K562 (cell line): ENCODE measurements at regions not wholly inside any gene's neighbourhood (a gene's known extent, or its start where the extent isn't known, plus 50 kb on each side); places are given as distances from the start of the nearest gene placed in this dataset.

ENCODE experiments used
- ATAC-seq: fragments of 200-7000 bp; cut with Tn5 transposase; 3 replicates; pipeline ENCODE4 v1.9.1; 2020; ENCODE audit warnings: moderate library complexity
- BruUV-seq: library from RNA; stranded (reverse); fragments of 400-500 nt; replicated peaks from 2 replicates; lab custom pipeline; 2021; lab: Mats Ljungman, UMichigan
- CTCF ChIA-PET: fragments of 300-600 bp; formaldehyde crosslinking; extraction: SDS; loops from one replicate; lab custom pipeline; 2021; ENCODE audit warnings: low intra/inter-chr PET ratio; lab: Yijun Ruan, JAX
- POLR2A ChIA-PET: fragments of 300-600, 350-650 bp; sonication (Branson Sonifier 250); formaldehyde crosslinking; extraction: SDS; loops from one replicate; lab custom pipeline; 2021; ENCODE audit warnings: antibody characterized with exemption, inconsistent platforms; lab: Yijun Ruan, JAX
- DNase-seq, 4 experiments: peaks; one replicate each; pipeline versions ENCODE4 v3.0.0 to v3.0.0-alpha.2; 2011 to 2018; ENCODE audit warnings: low spot score in 3 of 4, mixed read lengths in 3 of 4; ENCODE audit errors: extremely low read depth in 1 of 4
- FAIRE-seq: peaks from 2 replicates; lab custom pipeline; 2011; peaks lifted over from hg19 to GRCh38; lab: Jason Lieb, UNC
- H2AFZ ChIP-seq: 2 replicates; pipeline ENCODE4 v1.6.0; 2011; ENCODE audit warnings: low read depth, low read length, control low read depth, inconsistent platforms
- H3K27ac ChIP-seq: fragments of 200-600 bp; 3 replicates; pipeline ENCODE4 v1.8.0; 2011; ENCODE audit warnings: low read depth, mild to moderate bottlenecking, control low read depth, inconsistent platforms, low read length, moderate library complexity, mixed read lengths; ENCODE audit errors: extremely low read depth
- H3K27me3 ChIP-seq, 2 experiments: fragments of 300-600 bp in 1 of 2; 2 replicates in 1 of 2; 3 replicates in 1 of 2; pipeline versions ENCODE4 v1.6.0 to v1.8.0; 2011; ENCODE audit warnings: inconsistent platforms in 2 of 2, low read length in 2 of 2, mild to moderate bottlenecking in 1 of 2, mixed read lengths in 1 of 2, moderate library complexity in 1 of 2; ENCODE audit not compliant: control insufficient read depth in 2 of 2, insufficient read depth in 2 of 2
- H3K36me3 ChIP-seq: fragments of 300-600 bp; 3 replicates; pipeline ENCODE4 v1.8.0; 2011; ENCODE audit warnings: mild to moderate bottlenecking, low read length, inconsistent platforms; ENCODE audit not compliant: control insufficient read depth, insufficient read depth
- H3K4me1 ChIP-seq, 2 experiments: fragments of 200-600 bp in 1 of 2; replicated peaks in 1 of 2; 2 replicates in 1 of 2; 3 replicates in 1 of 2; pipeline versions ENCODE4 v1.5.1 to v1.8.0; 2011; ENCODE audit warnings: inconsistent platforms in 2 of 2, low read length in 2 of 2, mild to moderate bottlenecking in 1 of 2, mixed read lengths in 1 of 2, moderate library complexity in 1 of 2; ENCODE audit not compliant: control insufficient read depth in 2 of 2, insufficient read depth in 2 of 2
- H3K4me2 ChIP-seq: 2 replicates; pipeline ENCODE4 v1.6.1; 2011; ENCODE audit warnings: low read length, control low read depth, inconsistent platforms, mixed read lengths; ENCODE audit not compliant: insufficient read depth
- H3K4me3 ChIP-seq: fragments of 200-600 bp; sonication (generic), shearing (Covaris generic); 2 replicates; pipeline ENCODE4 v1.5.1; 2016; ENCODE audit warnings: control low read depth, inconsistent platforms
- H3K79me2 ChIP-seq: fragments of 200-600 bp; 3 replicates; pipeline ENCODE4 v1.8.0; 2011; ENCODE audit warnings: low read length, inconsistent platforms; ENCODE audit not compliant: control insufficient read depth, insufficient read depth
- H3K9ac ChIP-seq, 2 experiments: 2 replicates each; pipeline versions ENCODE4 v1.6.0 to v1.6.1; 2011; ENCODE audit warnings: low read depth in 2 of 2, low read length in 2 of 2, control low read depth in 1 of 2, inconsistent platforms in 1 of 2, mild to moderate bottlenecking in 1 of 2, mixed read lengths in 1 of 2; ENCODE audit not compliant: insufficient read depth in 1 of 2
- H3K9me1 ChIP-seq: one replicate; pipeline ENCODE4 v1.6.0; 2011; ENCODE audit warnings: inconsistent platforms, mild to moderate bottlenecking, low read length, moderate library complexity; ENCODE audit not compliant: control insufficient read depth, insufficient read depth
- H3K9me3 ChIP-seq: replicated peaks from 2 replicates; pipeline ENCODE4 v1.5.1; 2011; ENCODE audit warnings: low read depth, low read length, inconsistent platforms; ENCODE audit not compliant: control insufficient read depth, insufficient read depth
- H4K20me1 ChIP-seq: replicated peaks from 2 replicates; pipeline ENCODE4 v1.6.1; 2011; ENCODE audit warnings: low read length, inconsistent platforms, mixed read lengths; ENCODE audit not compliant: control insufficient read depth, insufficient read depth
- CEBPG ChIP-seq, 3 experiments: fragments of 200-800 bp in 1 of 3; sonication (Bioruptor generic) in 1 of 3; sonication (generic) in 1 of 3; formaldehyde crosslinking in 1 of 3; IDR thresholded peaks in 2 of 3; conservative IDR thresholded peaks in 1 of 3; 2 replicates each; pipeline versions ENCODE4 v1.6.1 to v1.8.0; 2016 to 2022; ENCODE audit warnings: missing compliant biosample characterization in 2 of 3, missing genetic modification characterization in 2 of 3, mild to moderate bottlenecking in 1 of 3, missing genetic modification reagents in 1 of 3
- CHD1 ChIP-seq: fragments of 200-600 bp; sonication (generic); IDR thresholded peaks from one replicate; pipeline ENCODE4 v1.6.1; 2012; ENCODE audit warnings: mild to moderate bottlenecking, moderate library complexity, low read length, inconsistent platforms
- ELF2 ChIP-seq: fragments of 250-450 bp; sonication (Bioruptor Pico); IDR thresholded peaks from 2 replicates; pipeline ENCODE4 v1.5.0; 2021; ENCODE audit warnings: mild to moderate bottlenecking
- HNRNPUL1 ChIP-seq: fragments of 200-400 bp; formaldehyde crosslinking; IDR thresholded peaks from 2 replicates; pipeline ENCODE4 v1.6.1; 2017; ENCODE audit warnings: low read length
- WGBS: fragments of 100-300 bp; shearing (Covaris generic); methylation state at CpG from one replicate; pipeline ENCODE4 v1.1.6; 2016; ENCODE audit warnings: low coverage, mixed read lengths; ENCODE audit not compliant: insufficient coverage; ENCODE audit errors: missing lambda C conversion rate; 5-methylcytosine and 5-hydroxymethylcytosine counted together
- in situ Hi-C: fragments of 300-500 bp; cut with MboI; formaldehyde crosslinking; loops from 4 replicates; pipeline ENCODE4 v1.15.0; 2018; ENCODE audit warnings: inconsistent platforms, mixed read lengths
- intact Hi-C: fragments of 100-400 bp; cut with micrococcal nuclease; formaldehyde crosslinking; loops from 2 replicates; pipeline ENCODE4 v1.14.2; 2022

- Histone ChIP-seq H3K9me1 (no peaks in the 10 kb centered on the region), H3K27me3 (no peaks in the 10 kb centered on the region), H3K4me3 (no peak overlapping the region), H3K27ac (no peak overlapping the region), H3K4me2 (no peak overlapping the region), H3K36me3 (no peaks in the 10 kb centered on the region), H3K4me1 (no peaks in the 10 kb centered on the region), H3K9me3 (no peaks in the 10 kb centered on the region; the same call in 1 of the 2 replicates), H3K79me2 (no peaks in the 10 kb centered on the region), H2AFZ (no peak overlapping the region; the same call in 1 of the 2 replicates), H4K20me1 (no peaks in the 10 kb centered on the region), H3K9ac (no peak overlapping the region)
- TF ChIP-seq HNRNPUL1 (no peak), ELF2 (CRISPR knock-in tag) (0 out of 2 replicates have a peak, but pooled peaks have one; percentile 17)
- ChIA-PET CTCF (no interaction called here), POLR2A (interaction anchor here (0.7 to 1.5 kb wide), 4 partner anchors 8 to 92 kb away, joined by 3 to 6 read pairs (median 4); no protein-coding TSS in a partner anchor)
- no peak for ATAC-seq
- intact Hi-C loops = no loop called here
- FAIRE-seq = no peak
- 25% methylated on average over 2 of the region's 2 CpGs for WGBS
- DNase-seq = no peak
- BruUV-seq = no TSS peak
- in situ Hi-C loops = no loop called here
Measured at GRCh38 chr6:147037881-147038280, 166.3 kb upstream of the STXBP5 start.

DNA sequence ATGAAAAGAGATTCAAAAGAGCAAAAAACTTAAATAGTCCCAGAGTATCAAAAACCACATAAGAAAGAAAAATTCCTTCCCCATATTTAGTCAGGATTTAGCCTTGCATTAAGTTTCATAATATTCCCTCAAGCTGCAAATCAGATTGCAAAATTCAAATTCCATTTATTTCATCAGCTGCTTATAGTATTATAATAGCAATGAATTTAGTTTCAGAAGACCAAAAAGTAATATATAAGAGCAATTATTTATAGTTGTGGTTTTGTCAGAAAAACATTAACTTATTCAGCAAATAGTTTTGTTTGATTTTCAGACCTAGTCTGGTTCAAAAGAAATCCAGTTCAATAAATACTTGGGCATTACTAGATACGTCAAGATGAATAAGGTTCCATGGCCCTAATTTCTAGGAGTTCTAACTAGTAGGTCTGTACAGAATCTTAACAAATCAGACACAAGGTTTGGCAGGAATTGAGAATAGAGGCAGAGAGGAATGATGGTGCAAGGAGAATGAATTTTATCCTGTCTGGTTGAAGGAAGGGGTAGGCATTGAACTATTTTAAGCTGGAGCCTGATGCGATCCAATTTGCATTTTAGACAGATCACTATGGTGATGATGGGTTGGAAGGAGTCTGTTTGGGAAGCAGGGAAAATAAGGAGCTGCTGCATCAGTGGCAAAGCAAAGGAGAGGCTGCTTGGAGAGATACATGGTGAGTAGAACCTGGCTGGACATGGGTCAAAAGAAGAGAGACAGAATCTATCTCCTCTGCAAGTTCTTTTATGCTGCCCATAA is 163.9 kb upstream of the STXBP5 start:
- Histone ChIP-seq H3K4me2 (no peak overlapping the region), H3K79me2 (no peaks in the 10 kb centered on the region), H3K4me3 (no peak overlapping the region), H2AFZ (no peak overlapping the region), H3K27ac (no peak overlapping the region), H3K27me3 (no peaks in the 10 kb centered on the region), H3K4me1 (no peaks in the 10 kb centered on the region), H3K9me3 (peaks cover 12% of the 10 kb centered on the region), H3K9me1 (no peaks in the 10 kb centered on the region), H4K20me1 (no peaks in the 10 kb centered on the region), H3K9ac (no peak overlapping the region), H3K36me3 (no peaks in the 10 kb centered on the region)
- in situ Hi-C loops = no loop called here
- no peak for TF ChIP-seq CEBPG (CRISPR knock-in tag; IDR thresholded peaks at IDR 0.05)
- TF ChIP-seq CEBPG (tag; conservative IDR thresholded peaks at IDR 0.05 in 1 of 2, IDR thresholded peaks at IDR 0.05 in 1 of 2) = 0 out of 4 replicates have a peak, but pooled peaks of 1 of the 2 experiments have one; percentile 25
- TF ChIP-seq CHD1 = no peak
- ChIA-PET POLR2A (interaction anchor here (1.7 kb wide), 1 partner anchor 11 kb away, joined by 5 read pairs; no protein-coding TSS in a partner anchor), CTCF (no interaction called here)
- intact Hi-C loops = no loop called here
- ATAC-seq (no peak), FAIRE-seq (no peak), DNase-seq (no peak)
- no TSS peak for BruUV-seq
- WGBS = 37% methylated on average over 2 of the region's 2 CpGs
